T-helper 1 cell treated with Interleukin-12 subunit alpha and Interleukin-12 subunit beta and Interleukin-4 antibody, amounts not matched to agents 30 μg/mL and 1 μg/mL, for 36 hours (primary cell): ENCODE measurements at regions not wholly inside any gene's neighbourhood (a gene's known extent, or its start where the extent isn't known, plus 50 kb on each side); places are given as distances from the start of the nearest gene placed in this dataset.

Source experiments
- H3K27ac Mint-ChIP-seq: one replicate; pipeline ENCODE4 v1.8.0; 2021; ENCODE audit warnings: mild to moderate bottlenecking, mixed read lengths
- H3K27me3 Mint-ChIP-seq: one replicate; pipeline ENCODE4 v1.8.0; 2021; ENCODE audit warnings: low read depth, mixed read lengths
- H3K36me3 Mint-ChIP-seq: one replicate; pipeline ENCODE4 v1.8.0; 2021; ENCODE audit warnings: low read depth, mixed read lengths
- H3K4me1 Mint-ChIP-seq: one replicate; pipeline ENCODE4 v1.8.0; 2021; ENCODE audit warnings: low read depth, mixed read lengths
- H3K4me3 Mint-ChIP-seq: one replicate; pipeline ENCODE4 v1.8.0; 2021; ENCODE audit warnings: mild to moderate bottlenecking, moderate library complexity, mixed read lengths
- H3K9me3 Mint-ChIP-seq: one replicate; pipeline ENCODE4 v1.8.0; 2021; ENCODE audit warnings: mixed read lengths

DNA sequence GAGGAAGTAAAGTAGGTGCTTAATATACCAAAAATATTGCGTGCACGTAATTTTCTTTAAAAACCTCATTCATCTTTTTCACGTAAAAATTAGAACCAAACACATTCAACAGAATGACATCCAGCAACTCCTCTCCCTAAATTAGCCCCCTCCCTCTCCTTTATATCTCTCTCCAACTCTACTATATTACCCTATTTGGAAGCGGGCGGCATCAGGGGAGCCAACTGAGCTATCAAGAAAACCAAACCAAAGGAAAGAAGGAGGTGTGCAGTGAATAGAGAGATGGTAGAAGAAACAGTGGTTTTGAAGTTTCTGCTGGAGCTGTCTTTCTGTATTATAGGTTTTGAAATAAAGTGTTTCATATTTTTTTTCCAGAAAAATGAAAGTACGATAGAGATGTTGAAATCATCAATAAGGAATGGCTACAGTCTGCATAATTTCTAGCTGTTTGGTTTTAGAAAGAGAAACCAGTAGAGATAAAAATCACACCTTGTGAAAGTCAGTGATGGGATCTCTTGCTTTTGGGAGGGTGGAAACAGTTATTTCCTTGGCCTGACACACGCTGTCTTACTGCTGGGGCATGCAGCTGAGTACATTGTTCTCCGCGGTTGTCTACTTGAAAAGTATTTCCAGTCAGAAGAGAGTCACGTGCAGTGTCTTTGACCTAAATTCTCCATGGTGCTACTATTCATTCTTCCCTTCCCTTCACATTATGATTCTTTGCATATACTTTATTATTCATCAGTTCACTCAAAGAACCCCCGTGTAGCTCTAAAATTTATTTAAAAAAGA is 94.1 kb upstream of the WDR17 start:
- no peaks in the 10 kb centered on the region for H3K36me3 Mint-ChIP-seq
- H3K27ac Mint-ChIP-seq = no peak overlapping the region
- H3K27me3 Mint-ChIP-seq = no peaks in the 10 kb centered on the region
- no peaks in the 10 kb centered on the region for H3K9me3 Mint-ChIP-seq
- no peak overlapping the region for H3K4me3 Mint-ChIP-seq
- H3K4me1 Mint-ChIP-seq = no peaks in the 10 kb centered on the region

DNA sequence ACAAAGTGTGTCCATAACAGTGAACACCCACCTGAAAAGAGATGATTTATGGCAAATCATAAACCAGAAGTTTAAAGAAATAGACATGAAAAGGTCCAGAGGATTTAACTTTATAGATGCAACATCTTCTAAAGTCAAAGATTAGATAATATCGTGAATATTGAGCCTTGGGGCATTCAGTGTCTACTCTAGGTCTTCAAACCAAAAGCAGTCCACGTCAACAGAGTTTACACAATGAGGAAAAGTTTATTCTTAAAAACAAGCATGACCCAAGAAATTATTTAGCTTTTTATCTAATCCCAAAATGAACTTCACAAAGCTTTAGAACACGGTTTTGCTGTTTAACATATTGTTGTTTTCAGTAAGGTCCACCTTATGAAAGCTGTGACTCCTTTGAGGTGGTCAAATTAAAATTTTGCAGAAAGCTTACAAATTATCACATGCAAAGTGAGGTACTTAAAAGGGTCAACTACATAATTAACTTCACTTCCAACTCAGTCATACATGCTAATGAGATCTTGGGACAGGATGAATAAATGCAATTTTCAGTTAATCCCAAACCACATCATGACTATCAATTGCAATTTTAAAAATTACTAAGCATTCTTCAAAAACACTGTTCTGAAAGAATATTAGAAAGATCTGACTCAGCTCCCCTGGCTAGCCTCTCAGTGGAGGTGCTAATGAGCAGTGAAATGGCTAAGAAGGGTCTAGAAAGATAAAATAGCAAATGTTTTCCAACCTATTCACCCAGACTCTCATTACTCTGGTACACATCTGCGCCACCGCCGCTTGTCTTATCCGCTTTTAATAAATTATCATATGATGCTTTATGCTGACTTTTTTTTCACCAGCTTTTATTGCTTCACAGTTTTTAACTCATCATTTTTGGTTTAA is 92.4 kb upstream of the WDR17 start:
- H3K27ac Mint-ChIP-seq = no peak overlapping the region
- no peaks in the 10 kb centered on the region for H3K4me1 Mint-ChIP-seq
- no peaks in the 10 kb centered on the region for H3K9me3 Mint-ChIP-seq
- no peaks in the 10 kb centered on the region for H3K36me3 Mint-ChIP-seq
- H3K4me3 Mint-ChIP-seq = no peak overlapping the region
- no peaks in the 10 kb centered on the region for H3K27me3 Mint-ChIP-seq

DNA sequence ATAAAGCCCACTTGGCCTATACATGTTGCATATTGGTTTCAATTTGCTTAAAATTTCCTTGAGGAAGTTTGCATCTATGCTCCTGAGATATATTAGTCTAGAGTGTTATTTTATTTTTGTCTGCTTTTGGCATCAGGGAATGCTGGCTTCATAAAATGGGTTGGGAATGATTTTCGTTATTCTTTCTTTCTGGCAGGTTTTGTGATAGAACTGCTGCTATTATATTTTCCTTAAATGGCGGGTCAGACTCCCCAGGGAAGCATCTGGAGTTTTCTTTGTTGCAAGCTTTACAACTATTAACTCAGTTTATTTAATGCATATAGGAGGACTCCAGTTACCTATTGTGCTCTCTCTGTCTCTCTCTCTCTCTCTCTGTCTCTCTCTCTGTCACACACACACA is 82.0 kb upstream of the WDR17 start:
- H3K27ac Mint-ChIP-seq = no peak overlapping the region
- no peak overlapping the region for H3K4me3 Mint-ChIP-seq
- H3K36me3 Mint-ChIP-seq = no peaks in the 10 kb centered on the region
- H3K9me3 Mint-ChIP-seq = no peaks in the 10 kb centered on the region
- H3K4me1 Mint-ChIP-seq = no peaks in the 10 kb centered on the region
- H3K27me3 Mint-ChIP-seq = peaks cover 3% of the 10 kb centered on the region

DNA sequence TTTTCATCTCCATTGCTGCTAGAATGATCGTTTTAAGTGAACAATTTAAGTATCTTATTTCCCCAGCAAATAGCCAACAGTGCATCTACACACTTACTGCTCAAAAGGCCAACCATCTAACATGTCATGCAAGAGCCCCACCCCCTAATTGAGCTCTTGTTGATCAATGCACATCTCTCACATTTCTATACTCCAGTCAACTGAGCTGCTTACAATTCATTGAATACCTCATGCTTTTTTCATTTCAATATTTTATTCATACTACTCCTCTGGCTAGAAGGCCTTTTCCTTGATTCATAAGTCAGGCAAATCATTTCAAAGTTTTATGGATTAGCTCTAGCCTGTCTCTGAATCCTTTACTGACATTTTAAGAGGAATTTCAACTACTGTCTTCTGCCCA is 79.0 kb upstream of the WDR17 start:
- Mint-ChIP-seq H3K4me1 (no peaks in the 10 kb centered on the region), H3K27me3 (peaks cover 4% of the 10 kb centered on the region), H3K4me3 (no peak overlapping the region), H3K36me3 (no peaks in the 10 kb centered on the region), H3K27ac (no peak overlapping the region), H3K9me3 (no peaks in the 10 kb centered on the region)

DNA sequence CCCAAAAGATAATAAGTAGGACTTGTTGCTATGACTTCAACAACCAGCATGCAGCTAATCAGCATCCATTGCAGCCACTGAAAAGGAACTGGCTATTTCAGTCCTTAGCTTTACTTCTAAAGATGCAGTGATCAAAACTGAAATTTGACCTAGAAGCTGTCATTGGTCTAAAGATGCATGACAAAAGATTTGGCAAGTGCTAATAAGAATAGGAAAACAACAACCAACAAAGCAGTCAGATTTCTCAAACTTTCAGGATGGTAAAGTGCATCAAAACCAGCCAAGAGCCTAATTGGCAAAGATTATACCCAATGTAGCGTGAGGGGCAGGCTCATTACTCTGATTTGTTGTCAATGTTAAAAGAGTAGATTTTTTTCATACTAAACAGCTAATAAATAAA is 77.1 kb upstream of the WDR17 start:
- Mint-ChIP-seq H3K4me1 (no peaks in the 10 kb centered on the region), H3K27ac (no peak overlapping the region)

DNA sequence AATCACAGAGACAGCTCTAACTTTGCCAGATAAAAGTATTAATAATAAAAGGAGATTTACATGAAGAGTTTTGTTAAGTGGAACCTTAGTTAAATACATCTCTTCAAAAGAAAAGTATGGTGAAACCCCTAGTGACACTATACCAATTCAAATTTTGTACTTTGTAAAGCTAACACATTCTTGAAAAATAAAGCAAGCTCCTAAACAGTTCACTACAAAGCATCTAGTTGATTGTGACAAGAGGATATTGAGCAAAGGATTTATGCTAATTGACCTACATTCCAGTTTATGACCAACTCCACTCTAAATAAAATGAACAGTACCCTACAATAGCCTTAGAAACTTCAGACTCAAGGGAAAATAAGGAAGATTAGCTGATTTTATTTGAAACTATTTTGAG is 69.4 kb upstream of the WDR17 start:
- Mint-ChIP-seq H3K27ac (no peak overlapping the region), H3K36me3 (no peaks in the 10 kb centered on the region), H3K27me3 (peaks cover 12% of the 10 kb centered on the region), H3K4me3 (no peak overlapping the region), H3K4me1 (no peaks in the 10 kb centered on the region), H3K9me3 (no peaks in the 10 kb centered on the region)

More for the DNA sequence above, 77.1 kb upstream of the WDR17 start:
- H3K9me3 Mint-ChIP-seq = no peaks in the 10 kb centered on the region
- H3K27me3 Mint-ChIP-seq = peaks cover 4% of the 10 kb centered on the region
- H3K36me3 Mint-ChIP-seq = no peaks in the 10 kb centered on the region
- no peak overlapping the region for H3K4me3 Mint-ChIP-seq

DNA sequence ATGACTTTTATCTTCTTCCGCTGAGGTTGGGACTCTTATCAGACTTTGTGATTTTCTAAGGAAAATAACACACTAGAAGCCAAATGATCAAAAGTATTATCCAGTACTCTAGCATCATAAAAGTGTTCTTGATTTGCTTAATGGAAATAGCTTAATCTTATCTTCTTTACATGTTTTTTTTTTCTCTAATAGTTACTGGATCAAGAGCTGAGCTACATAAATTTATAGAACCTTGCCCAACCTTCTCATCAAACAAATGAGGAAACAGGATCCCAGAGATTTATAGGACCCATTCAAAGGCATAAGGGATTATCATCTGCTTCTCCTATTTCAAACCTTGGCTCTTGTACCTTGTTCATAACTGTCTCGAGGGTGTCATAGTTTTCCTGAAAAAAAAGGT is 68.3 kb upstream of the WDR17 start:
- Mint-ChIP-seq H3K27me3 (peaks cover 22% of the 10 kb centered on the region), H3K4me1 (no peaks in the 10 kb centered on the region), H3K9me3 (no peaks in the 10 kb centered on the region), H3K36me3 (no peaks in the 10 kb centered on the region), H3K27ac (no peak overlapping the region), H3K4me3 (no peak overlapping the region)

DNA sequence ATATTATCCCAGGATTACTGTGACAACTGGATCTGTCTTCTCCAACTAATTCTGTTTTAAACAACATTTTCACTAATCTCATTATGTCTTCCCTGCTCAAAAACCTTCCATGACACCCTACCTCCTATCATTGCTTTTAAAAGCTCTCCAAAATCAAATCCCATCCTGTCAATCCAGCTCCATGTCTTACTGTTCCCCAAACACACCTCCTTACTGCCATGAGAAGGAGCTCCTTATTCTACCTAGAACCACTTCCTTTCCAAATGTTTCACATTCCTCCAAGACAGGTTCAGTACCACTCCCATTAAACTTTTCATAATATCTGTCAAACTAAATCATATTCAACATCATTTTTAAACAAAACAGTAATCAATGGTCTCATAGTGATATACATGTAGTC is 66.9 kb upstream of the WDR17 start:
- Mint-ChIP-seq H3K4me3 (no peak overlapping the region), H3K27me3 (peaks cover 36% of the 10 kb centered on the region), H3K4me1 (peaks cover 2% of the 10 kb centered on the region), H3K36me3 (no peaks in the 10 kb centered on the region), H3K9me3 (no peaks in the 10 kb centered on the region), H3K27ac (no peak overlapping the region)

DNA sequence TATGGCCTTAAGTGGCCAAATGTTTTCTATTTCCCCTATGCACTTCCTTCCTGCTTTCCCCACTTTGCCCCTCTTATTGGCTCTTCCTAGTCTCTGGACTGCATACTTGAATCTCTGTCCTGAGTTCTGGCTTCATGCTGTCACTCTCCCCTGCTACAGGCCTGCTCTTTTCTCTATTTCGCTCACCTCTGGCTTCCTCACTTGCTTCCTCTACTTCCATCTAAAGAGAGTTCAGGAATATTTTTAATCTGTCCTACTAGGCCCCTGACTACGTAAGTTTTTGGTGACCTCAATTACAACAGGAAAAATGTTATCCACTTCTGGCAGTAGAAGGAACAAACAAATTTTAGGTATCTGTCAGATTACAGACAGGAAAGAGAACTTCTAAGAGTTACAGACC is 65.7 kb upstream of the WDR17 start:
- peaks cover 36% of the 10 kb centered on the region for H3K27me3 Mint-ChIP-seq
- H3K27ac Mint-ChIP-seq = no peak overlapping the region
- no peaks in the 10 kb centered on the region for H3K9me3 Mint-ChIP-seq
- H3K36me3 Mint-ChIP-seq = no peaks in the 10 kb centered on the region
- H3K4me1 Mint-ChIP-seq = peaks cover 2% of the 10 kb centered on the region
- no peak overlapping the region for H3K4me3 Mint-ChIP-seq

DNA sequence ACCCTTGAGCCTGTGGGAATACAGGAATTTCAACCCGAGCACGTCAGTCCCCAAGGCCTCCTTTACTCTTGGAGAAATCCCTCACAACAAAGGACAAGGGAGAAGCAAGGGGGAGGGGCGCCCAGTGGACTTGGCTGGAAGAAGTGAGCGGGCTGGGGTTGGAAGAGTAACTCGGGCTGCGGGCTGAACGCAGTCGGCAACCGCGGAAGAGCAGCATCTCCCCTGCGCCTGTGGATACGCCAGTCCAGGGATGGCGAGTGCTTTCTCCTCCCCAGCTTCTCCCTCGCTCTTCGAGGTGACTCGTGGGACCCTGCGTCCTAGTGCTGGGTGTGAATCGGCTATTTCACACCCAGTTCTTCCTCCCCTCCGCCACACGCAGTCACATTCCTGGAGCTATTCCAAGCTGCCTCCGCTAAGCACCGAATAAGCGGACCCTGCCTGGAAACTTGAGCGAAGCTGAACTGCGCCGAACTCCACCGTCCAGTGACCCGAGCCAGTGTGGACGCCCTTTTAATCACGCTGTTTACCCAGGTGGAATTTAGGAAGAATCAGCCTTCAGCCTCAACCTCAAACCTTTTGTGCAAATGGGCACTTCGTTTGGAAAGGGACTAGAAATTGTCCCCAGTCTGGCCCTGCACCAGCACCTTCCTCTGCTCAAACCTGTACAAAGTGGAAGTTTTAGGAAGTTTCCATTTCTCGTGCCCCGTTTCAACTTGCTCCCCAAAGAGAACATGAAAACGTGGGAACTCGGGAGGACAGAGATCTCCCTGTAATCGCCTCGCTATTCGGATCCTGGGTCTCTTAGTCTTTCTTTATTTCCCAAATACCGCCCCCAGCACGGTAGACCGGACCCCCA is 64.3 kb upstream of the WDR17 start:
- no peaks in the 10 kb centered on the region for H3K9me3 Mint-ChIP-seq
- H3K27ac Mint-ChIP-seq = no peak overlapping the region
- H3K36me3 Mint-ChIP-seq = no peaks in the 10 kb centered on the region
- H3K4me3 Mint-ChIP-seq = no peak overlapping the region
- peaks cover 2% of the 10 kb centered on the region for H3K4me1 Mint-ChIP-seq
- H3K27me3 Mint-ChIP-seq = peaks cover 41% of the 10 kb centered on the region

DNA sequence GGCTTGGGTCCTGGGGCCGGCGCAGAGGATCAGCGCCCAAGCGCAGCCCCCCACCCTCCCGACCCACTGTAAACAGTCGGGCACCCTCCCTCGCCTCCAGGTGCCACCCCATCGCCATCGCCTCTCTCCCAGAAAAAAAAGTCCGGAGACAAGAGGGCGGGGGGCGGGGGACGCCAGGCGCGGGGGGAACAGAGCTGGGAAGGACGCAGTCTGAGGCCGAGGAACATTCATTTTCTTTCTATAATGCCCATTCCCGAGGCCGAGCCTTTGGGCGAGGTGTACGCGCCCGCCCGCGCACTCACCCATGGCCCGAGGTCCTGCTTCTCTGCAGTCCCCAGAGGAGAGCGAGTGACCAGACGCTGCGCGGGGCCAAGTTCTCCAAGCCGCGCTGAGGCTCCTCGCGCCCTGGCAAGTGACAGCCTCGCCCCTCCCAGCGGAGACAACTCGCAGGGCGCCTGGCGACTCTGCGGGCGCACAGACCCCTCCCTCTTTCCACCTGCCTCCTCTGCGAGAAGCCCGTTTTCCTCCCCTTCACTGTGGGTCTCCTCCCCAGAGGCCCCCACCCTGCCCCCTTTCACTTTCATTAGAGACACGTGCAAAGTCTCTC is 63.5 kb upstream of the WDR17 start:
- H3K4me3 Mint-ChIP-seq = peak overlapping the region; percentile 6
- peaks cover 41% of the 10 kb centered on the region for H3K27me3 Mint-ChIP-seq
- no peaks in the 10 kb centered on the region for H3K9me3 Mint-ChIP-seq
- H3K4me1 Mint-ChIP-seq = peaks cover 2% of the 10 kb centered on the region
- H3K27ac Mint-ChIP-seq = no peak overlapping the region
- no peaks in the 10 kb centered on the region for H3K36me3 Mint-ChIP-seq

DNA sequence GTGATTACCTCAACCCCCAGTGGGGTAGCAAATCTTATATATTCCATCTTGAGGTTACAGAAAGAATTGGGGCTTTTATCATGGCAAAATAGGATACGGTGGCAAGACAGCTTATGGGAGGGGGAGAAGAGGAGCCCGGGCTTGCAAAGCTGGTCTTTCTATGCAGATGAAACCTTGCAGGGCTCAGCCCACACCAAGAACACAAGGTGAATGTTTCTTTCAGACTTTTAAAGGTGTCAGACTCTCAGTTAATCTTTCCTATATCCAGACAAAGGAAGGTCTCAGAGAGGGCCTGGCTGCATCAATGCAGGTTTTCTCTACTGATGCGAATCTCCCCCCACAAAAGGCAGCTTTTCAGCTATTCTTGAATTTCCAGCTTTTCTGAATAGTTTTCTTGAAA is 59.9 kb upstream of the WDR17 start:
- no peaks in the 10 kb centered on the region for H3K36me3 Mint-ChIP-seq
- no peaks in the 10 kb centered on the region for H3K9me3 Mint-ChIP-seq
- H3K27me3 Mint-ChIP-seq = peaks cover 33% of the 10 kb centered on the region
- H3K4me3 Mint-ChIP-seq = no peak overlapping the region
- peaks cover 2% of the 10 kb centered on the region for H3K4me1 Mint-ChIP-seq
- no peak overlapping the region for H3K27ac Mint-ChIP-seq

DNA sequence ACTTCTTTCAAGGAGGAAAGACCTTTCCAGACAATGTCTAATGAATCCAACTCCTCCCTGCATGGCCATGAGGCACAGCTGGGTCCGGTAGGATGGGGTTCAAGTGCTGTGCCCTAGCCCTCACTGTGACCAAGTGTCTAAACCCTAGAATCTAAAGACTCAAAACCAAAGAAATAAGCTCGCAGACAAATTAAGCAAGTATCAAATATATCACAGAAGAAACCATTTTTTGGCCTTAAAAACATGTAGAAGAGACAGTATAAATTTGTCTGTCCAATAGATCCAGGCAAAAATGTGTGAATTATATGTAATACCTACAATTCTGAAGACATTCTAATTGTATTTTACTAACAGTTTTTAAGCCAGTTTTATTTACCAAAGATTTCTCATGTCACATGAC is 56.4 kb upstream of the WDR17 start:
- H3K4me3 Mint-ChIP-seq = no peak overlapping the region
- no peak overlapping the region for H3K27ac Mint-ChIP-seq
- no peaks in the 10 kb centered on the region for H3K36me3 Mint-ChIP-seq
- no peaks in the 10 kb centered on the region for H3K4me1 Mint-ChIP-seq
- H3K27me3 Mint-ChIP-seq = peaks cover 4% of the 10 kb centered on the region
- H3K9me3 Mint-ChIP-seq = no peaks in the 10 kb centered on the region

DNA sequence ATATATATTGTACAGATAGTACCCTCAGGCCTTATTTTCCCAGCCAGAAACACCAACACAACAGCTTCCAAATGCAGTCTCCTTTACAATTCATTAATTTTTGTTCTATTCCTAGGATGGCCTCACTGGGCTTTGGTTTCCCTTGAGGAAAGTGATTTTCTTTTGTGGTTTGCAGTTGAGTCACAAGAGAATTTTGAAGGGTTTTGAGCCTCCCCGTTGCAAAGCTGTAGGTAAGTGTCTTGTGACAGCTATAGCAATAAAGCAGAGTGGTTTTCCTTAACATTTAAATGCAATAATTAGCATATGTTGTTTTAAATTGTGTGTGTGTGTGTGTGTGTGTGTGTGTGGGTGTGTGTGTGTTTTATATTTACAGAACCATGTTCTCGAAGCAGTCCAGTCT is 54.1 kb upstream of the WDR17 start:
- Mint-ChIP-seq H3K4me3 (no peak overlapping the region), H3K9me3 (no peaks in the 10 kb centered on the region), H3K27ac (no peak overlapping the region), H3K27me3 (no peaks in the 10 kb centered on the region), H3K4me1 (no peaks in the 10 kb centered on the region), H3K36me3 (no peaks in the 10 kb centered on the region)
